HuH-7.5 (cell line): ENCODE measurements at regions not wholly inside any gene's neighbourhood (a gene's known extent, or its start where the extent isn't known, plus 50 kb on each side); places are given as distances from the start of the nearest gene placed in this dataset.
A peak's percentile ranks its signal among the peaks of the same experiment; 100 is the strongest.

Source experiments
- DNase-seq: peaks from one replicate; pipeline ENCODE4 v3.0.0; 2011; ENCODE audit warnings: low spot score

- DNase-seq, result no peak
Observed at GRCh38 chr10:131775833-131776232, 125.0 kb upstream of the PPP2R2D start.

DNA sequence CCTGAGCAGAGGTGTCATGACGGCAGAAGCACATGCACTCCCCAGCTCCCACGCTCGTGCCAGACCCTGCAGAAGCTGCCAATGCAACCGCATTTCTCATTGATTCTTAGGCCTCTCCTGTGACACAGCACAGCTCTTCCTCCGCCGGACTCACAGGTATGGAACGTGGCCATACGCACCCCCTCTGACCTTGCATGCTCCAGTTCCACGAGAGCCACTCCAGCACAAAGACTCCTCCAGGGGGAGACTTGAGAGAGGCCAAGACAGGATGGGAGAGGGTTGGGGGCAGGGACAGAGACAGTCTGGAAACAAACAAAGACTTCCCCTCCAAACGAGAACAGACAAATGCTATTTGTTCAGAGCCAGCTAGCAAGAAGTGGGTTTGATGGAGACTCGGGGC is 124.3 kb upstream of the PPP2R2D start:
- no peak for DNase-seq

DNA sequence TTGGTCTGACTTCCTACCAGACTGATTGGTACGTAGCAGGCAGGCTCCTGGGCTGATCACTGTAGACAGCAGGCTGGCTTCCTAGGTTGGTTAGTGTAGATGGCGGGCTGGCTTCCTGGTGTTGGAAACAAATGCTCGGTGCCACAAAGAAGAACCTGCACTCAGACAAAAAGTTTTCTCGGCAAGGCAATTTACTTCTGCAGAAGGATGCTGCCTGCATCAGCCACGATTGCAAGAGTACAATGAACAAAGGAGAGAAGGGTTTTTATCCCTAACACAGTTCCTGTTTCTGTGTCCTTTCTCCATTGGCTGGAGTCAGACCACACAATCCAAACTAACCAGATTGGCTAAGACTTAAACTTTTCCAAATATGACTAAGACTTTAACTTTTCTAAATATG is 123.6 kb upstream of the PPP2R2D start:
- no peak for DNase-seq

- DNase-seq, result no peak
Observed at GRCh38 chr10:131777921-131778320, 122.9 kb upstream of the PPP2R2D start.

DNA sequence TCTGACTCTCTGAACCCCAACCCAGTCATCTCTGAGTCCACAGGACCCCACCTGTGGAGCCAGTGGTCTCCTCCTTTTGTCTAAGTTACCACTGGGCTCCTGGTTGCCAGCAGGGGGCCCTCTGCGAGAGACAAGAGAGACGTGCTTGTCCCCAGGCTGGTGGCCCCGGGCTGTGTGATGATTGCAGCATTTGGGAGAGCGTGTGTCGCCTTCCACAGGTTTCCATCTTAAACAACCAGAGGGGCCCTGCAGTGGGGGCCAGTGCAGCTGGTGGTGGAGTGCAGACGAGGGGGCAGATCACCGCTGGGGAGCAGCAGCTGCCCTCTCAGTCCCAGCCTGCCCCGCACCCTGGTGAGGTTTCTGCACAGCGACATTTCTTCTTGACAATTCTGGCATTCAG is 122.4 kb upstream of the PPP2R2D start:
- DNase-seq, result no peak

GRCh38 chr10:131778842-131779241 is 122.0 kb upstream of the PPP2R2D start:
- no peak for DNase-seq

DNA sequence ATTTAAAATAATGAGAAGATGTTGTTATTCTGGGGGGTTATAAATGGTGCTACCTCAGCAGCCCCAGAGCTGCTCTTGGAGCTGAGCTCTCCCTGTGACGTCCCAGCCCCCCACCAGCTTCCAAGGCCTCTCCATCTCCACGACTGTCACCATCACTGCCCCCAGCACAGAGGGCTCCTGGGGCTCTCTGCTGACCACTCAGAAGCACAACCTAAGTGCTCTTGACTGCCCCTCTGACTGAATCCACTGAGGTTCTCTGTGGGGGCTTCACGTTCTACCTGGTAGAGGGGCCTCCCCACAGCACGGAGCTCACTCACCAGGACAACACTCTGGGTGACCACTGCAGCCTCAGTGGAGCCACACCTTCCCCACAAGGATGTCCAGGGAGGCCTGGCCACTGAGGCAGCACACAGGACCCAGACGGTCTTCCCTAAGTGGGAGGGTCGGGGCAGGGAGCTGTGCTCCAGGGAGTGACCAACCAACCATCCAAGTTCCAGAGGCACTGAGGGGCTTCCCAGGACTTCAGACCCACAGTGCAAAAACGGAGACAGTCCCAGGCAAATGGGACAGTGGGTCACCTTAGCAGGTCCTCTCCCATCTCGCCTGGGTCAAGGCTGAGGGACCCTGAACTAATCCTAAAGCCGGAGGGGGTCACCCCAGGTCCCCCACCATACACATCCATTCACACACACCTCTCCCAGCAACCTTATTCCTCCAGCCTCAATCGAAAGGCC is 121.0 kb upstream of the PPP2R2D start:
- DNase-seq, result no peak

- no peak for DNase-seq
Observed at GRCh38 chr10:131781076-131781475, 119.7 kb upstream of the PPP2R2D start.

DNA sequence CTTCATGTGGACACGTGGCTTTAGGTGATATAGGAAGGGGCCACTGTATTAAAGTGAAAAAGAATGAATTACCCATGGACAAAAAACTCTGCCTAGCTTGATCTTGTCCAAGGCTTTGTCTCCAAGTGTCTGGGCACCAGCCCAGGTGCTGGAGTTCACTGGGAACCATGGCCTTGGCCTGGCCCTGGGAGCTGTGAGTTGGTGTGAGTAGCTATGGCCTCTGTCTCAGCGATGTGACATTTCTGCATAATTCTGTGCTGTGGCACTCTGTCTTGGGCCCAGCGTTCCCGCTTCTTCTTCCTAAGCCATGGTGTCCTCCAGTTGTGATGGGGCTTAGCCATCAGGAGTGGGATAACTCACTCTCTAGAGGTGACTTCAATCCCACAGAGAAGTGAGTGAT is 119.0 kb upstream of the PPP2R2D start:
- no peak for DNase-seq

DNA sequence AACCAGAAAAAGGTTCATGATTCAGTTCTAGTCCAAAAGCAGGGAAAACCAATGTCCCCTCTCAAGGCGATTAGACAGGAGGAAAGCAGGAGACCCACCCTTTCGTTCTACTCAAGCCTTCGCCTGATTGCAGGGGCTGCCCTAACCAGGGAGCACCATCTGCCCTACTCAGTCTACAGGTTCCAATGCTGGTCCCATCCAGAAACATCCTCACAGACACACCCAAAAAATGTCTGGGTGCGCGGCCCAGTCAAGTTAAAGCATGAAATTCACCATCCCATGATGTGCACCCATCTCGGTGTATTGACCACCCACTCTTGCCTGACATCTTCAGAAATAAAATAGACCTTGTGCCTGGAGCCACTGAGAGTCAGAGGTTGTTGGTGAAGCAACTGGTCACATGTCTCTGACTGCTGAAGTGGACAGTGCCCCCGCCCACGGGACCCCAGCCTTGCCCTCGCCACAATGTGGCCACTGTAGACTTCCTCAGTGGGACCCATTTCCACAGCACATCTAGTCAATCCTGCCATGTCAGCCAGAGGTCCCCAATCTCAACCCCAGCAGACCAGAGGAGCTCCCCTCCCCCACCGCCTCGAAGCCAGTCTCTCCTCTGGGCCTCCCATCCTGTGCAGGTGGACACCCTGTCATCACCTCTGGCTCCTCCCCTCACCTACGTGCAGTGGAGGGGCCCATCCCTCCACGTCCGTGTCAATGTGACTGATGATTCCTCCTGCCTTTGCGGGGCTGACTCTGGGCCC is 116.3 kb upstream of the PPP2R2D start:
- no peak for DNase-seq

- no peak for DNase-seq
Observed at GRCh38 chr10:131785121-131785460, 115.7 kb upstream of the PPP2R2D start.

DNA sequence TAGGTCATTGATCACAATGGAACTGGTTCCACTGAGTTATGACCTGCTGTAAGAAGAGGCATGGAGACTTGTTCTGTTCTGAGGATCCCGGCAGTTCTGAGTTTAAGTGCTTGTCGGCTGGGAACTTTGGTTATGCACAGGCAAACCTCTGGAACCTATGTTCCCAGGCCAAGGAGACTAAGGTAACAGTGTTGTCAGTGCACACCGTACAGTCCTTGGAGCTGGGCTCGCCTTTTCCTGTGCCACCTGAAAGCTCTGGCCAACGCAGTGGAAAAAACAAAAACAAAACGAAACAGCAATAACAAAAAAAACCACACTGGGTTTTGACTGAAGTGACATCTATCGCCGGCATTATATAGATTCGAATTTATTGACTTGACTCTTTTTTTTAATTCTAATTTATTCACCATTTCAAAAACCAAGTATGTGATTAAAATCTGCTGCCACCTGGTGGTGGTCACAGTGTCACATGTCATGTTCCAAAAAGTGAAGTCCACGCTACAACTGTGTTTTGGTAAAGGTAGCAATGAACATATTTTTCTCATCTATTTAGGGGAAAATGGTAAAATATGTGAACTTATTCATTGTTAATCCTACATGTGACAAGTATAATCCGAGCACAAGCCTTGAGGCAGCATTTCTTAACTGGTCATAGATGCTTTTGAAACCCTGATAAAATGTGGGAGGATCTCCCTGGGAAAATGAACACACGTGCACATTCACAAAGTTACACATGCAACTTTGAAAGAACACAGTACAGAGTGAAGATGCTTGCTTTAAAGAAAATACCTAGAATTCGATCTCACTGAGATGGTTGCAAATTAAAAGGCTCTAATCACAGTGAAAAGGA is 113.8 kb upstream of the PPP2R2D start:
- DNase-seq, result peak; percentile 18

DNA sequence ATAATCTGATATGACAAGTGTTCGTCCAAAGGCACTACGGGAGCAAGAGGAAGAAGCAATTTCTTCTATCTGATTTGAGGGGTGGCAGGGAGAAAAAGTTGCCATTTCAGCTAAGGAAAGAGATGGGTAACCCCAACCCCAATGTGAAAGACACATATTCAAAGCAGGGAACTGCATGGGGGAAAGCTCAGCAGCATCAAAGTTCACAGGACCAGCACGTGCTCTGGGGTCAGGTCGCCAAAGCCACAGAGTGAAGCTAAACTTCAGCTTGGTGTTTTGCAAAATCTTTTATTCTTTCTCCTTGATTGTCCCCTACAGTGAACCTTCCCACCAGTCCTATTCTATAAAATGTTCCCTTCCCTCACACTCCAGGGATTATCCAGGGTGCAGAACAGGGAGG is 112.8 kb upstream of the PPP2R2D start:
- DNase-seq, result no peak

DNA sequence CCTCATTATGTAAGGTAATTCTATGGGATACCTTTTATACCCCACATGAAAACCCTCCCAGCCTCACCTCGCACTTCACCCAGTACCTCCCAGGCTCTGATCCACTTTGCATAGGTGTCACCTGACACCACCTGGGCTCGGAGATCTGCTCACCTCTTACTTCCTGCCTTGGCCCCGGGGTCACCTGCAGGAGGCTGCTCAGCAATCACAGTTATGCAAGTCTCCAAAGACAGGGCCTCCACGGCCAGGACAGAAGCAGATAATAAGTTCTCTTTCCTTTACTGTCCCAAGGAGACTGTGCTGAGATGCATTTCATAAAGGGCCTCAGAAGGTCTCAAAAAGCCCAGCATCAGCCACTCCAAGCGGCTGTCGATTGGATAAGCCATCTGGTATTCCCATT is 112.4 kb upstream of the PPP2R2D start:
- DNase-seq, result no peak

DNA sequence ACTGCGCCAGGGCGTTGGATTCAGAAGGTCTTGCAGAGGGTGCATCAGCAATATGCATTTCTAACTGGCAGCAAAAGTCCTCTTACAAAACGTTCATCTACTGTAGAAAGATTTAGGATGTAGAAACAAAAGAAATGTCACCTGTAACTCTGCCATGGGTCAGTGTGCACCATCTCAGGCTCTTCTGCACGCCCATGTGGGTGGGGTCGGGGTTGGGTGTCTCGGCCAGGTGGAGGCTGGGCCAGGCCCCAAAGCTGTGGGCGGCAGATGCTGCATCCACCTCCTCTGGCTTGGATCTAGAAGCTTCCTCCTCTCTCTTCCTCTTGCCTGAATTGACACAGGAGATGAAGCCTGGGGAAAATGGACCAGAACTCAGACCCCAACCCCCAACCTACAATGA is 111.3 kb upstream of the PPP2R2D start:
- no peak for DNase-seq

- no peak for DNase-seq
Observed at GRCh38 chr10:131790021-131790420, 110.8 kb upstream of the PPP2R2D start.

GRCh38 chr10:131792011-131792651 is 108.7 kb upstream of the PPP2R2D start:
- no peak for DNase-seq

DNA sequence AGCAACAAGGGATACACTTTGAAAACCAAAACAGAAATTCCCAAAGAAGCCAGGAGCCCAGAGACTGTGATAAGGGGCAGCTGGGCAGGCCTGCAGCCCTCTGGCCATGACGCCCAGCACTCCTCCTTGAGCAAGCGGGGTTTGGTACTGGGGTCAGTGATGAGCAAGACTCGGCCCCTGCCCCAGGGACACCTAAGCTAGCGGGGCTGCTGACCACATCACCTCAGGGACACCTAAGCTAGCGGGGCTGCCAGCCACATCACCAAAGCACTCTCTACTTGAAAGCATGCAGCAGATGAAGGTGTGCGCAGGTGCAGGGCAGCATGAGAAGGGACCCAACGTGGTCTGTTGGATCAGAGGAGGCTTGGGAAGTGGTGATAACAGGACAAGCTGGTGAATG is 108.0 kb upstream of the PPP2R2D start:
- DNase-seq, result no peak

GRCh38 chr10:131795761-131796160 is 105.0 kb upstream of the PPP2R2D start:
- DNase-seq, result no peak

- DNase-seq, result no peak
Observed at GRCh38 chr10:131797626-131798025, 103.2 kb upstream of the PPP2R2D start.

- DNase-seq, result no peak
Observed at GRCh38 chr10:131799429-131799828, 101.4 kb upstream of the PPP2R2D start.

DNA sequence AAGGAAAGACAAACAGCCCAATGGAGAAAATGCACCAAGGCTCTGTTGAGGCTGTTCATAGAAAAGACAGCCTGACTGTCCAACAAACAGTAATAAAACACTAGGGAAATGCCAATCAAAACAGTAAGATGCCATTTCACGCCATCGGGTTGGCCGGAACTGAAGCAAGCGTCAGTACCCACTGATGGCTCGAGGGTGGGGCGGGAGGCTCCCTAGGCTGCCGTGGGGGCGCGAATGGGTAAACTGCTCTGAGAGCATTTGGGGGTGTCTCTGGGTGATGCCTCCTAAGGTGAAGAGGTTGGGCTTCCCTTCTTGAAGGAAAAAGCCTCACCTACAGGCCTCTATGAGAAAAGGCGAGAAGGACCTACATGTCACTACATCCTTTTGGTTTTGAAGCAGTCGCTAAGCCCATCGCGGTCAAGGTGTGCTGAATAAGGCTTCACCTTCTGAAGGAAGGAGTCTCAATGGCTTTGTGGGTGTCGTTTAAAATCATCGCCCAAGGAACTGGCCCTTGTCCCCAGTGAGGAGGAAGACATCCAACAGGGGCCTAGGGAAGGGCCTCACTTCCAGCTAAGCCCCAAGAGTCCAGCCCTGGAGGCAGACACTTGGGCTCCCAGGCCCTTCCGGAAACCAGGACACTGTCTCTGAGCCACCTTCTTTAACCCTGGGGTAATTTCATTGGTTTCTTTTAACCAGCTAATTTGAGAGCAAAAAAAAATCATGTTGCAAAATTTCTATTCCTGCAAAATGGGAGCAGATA is 98.5 kb upstream of the PPP2R2D start:
- DNase-seq, result no peak
